Mucosa of gallbladder (tissue), 1 donor: ENCODE measurements at regions not wholly inside any gene's neighbourhood (a gene's known extent, or its start where the extent isn't known, plus 50 kb on each side); places are given as distances from the start of the nearest gene placed in this dataset.

Experiments
- DNase-seq: peaks from one replicate; pipeline ENCODE4 v3.0.0-alpha.2; 2020; ENCODE audit warnings: low spot score
- donor health status: DM: no; HTN: no; CAD: no.

DNA sequence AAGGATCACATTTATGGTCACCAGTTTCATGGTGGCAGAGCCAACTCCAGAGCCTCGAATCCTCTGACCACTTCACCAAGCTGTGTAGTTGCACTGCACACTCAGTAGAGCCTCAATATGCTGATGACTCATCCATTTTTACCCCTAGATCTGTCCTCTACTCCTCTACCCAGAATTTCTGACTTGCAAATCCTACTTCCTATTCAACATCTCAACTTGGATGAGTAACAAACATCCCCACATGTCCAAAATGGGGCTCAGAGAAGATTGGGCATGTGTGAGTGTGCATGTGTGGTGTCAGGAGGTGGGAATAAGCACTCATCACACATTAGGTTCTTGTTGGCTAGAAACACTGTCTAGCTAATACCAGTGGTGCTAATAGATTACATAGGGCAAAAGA lies 57.8 kb upstream of the IGFBP2 start:
- DNase-seq = no peak

DNA sequence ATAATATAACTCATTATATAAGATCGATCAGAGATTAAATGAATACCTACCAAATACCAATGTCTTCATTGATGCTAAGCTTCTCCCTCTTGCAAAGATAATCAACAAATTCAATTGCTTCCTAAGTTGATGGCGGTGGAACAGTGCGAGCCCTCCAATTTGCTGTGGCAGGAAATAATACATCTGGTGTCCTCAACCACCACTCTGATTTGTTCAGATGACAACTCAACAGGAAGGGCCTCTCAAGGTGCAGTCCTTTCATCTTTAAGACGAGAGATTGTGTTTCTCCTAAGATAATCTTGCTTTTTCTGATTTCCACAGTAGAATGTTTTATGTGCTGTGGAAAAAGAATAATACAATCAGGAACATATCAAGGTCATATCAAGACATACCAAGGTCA lies 56.6 kb upstream of the IGFBP2 start:
- DNase-seq = no peak

DNA sequence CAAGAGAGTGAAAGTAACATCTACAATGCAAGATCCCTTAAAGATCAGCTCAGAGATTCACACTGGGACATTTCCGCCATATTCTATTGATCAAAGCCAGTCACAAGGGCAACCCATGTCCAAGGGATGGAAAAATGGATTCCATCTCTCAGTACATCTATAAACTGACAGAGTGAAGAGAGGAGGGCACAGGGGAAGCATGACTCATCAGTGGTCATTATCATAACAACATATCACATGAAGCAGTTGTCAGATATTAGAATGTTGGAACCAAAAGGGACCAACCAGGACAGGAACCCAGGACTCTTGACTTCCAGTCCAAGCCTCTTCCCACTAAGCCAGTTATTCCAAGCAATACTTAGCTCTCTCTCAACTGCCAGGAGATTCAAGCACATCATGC lies 54.9 kb upstream of the IGFBP2 start:
- DNase-seq = no peak

DNA sequence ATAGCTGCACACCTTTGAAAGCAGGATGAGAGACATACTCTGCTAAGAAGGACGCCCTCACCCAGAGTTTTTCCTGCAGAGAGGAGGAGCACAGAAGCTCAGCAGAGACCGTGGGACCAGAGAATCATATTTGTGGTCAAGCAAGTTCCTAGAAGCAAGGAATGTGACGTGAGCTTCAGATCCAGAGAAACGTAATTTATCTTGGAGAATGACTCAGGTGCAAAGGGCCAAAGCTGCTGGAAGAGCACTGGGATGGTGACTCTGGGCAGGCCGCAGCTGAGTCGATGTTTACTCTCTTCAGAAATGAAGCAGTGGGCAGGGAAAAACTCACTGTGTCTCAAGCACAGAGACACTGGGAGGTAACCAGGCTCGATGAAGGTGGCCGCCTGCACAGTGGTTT lies 50.1 kb upstream of the IGFBP2 start:
- DNase-seq = no peak
